ENCODE measurements at regions not wholly inside any gene's neighbourhood (a gene's known extent, or its start where the extent isn't known, plus 50 kb on each side); places are given as distances from the start of the nearest gene placed in this dataset.

GRCh38 chr3:15958692-15959433 is 161.1 kb upstream of the ANKRD28 start:
- H3K27ac ChIP-seq: no peak overlapping the region
- TF ChIP-seq, protein P1, sequence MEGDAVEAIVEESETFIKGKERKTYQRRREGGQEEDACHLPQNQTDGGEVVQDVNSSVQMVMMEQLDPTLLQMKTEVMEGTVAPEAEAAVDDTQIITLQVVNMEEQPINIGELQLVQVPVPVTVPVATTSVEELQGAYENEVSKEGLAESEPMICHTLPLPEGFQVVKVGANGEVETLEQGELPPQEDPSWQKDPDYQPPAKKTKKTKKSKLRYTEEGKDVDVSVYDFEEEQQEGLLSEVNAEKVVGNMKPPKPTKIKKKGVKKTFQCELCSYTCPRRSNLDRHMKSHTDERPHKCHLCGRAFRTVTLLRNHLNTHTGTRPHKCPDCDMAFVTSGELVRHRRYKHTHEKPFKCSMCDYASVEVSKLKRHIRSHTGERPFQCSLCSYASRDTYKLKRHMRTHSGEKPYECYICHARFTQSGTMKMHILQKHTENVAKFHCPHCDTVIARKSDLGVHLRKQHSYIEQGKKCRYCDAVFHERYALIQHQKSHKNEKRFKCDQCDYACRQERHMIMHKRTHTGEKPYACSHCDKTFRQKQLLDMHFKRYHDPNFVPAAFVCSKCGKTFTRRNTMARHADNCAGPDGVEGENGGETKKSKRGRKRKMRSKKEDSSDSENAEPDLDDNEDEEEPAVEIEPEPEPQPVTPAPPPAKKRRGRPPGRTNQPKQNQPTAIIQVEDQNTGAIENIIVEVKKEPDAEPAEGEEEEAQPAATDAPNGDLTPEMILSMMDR (conservative IDR thresholded peaks at IDR 0.05): no peak

GRCh38 chr3:15959434-15959811 is 161.6 kb upstream of the ANKRD28 start:
- H3K27ac ChIP-seq: no peak overlapping the region
- TF ChIP-seq, protein P1 (conservative IDR thresholded peaks at IDR 0.05): no peak

- TF ChIP-seq, protein P1 (conservative IDR thresholded peaks at IDR 0.05): no peak
These were observed 167.0 kb upstream of the ANKRD28 start for GRCh38 chr3:15964605-15965442.

DNA sequence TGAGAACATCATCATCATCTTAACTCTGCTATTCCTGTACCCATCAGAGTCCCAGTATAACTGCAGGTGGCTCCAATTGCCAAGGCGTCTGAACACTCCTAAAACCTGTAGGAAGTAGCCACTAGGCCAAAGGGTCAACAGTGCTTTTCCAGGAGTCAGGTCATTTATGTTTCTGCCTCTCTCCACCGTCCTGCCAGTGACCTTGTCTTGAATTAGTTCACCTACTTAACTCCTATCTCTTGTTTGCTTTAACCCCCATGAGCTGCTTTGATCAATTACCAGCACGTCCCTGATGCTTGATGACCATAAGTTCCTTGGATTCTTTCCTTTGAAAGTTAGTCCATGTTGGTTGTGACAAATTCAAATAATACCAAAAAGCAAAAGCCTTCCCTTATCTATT is 169.8 kb upstream of the ANKRD28 start:
- TF ChIP-seq, protein P1 (conservative IDR thresholded peaks at IDR 0.05): no peak
- H3K27ac ChIP-seq: no peak overlapping the region

More at GRCh38 chr3:15964605-15965442, 167.0 kb upstream of the ANKRD28 start:
- H3K27ac ChIP-seq: no peak overlapping the region

DNA sequence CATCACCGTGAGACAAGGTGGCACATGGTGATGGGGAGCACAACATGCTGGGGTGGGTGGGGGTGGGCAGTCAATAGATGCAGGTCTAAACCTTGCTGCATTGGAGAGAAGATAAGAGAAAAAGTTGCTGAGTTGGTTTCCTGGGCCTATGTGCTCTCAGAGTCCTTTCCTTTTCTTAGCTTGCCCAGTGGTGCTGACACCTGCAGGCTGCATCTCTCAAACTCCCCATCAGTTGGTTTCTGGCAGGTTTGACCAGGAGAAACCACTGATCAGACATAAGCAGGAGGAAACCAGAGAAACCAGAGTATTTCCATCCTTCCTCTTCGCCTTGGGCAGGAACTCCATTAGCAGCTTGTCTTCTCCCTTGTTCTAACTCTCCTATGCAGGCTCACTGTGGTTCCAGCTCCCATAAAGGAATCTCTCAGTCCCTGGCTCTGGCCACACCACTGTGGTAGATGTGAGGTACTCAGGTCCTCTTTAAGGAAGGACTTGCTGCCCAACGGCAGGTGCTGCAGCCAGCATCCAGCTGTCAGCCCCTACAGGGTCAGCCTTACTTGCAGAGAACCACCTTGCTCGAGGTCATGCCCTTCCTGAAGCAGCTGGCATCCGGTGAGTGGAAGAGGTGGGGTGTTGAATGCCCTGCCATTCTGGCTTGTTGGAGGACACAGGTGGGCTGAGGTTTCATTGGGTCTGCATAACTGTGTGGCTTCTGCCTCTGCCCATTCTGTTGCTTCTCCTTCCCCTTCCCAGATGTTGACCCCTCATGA is 172.3 kb upstream of the ANKRD28 start:
- TF ChIP-seq, protein P1 (conservative IDR thresholded peaks at IDR 0.05): no peak
- H3K27ac ChIP-seq: no peak overlapping the region

- TF ChIP-seq, protein P1 (conservative IDR thresholded peaks at IDR 0.05): no peak
- H3K27ac ChIP-seq: no peak overlapping the region
These were observed 175.6 kb upstream of the ANKRD28 start for GRCh38 chr3:15973414-15973813.

DNA sequence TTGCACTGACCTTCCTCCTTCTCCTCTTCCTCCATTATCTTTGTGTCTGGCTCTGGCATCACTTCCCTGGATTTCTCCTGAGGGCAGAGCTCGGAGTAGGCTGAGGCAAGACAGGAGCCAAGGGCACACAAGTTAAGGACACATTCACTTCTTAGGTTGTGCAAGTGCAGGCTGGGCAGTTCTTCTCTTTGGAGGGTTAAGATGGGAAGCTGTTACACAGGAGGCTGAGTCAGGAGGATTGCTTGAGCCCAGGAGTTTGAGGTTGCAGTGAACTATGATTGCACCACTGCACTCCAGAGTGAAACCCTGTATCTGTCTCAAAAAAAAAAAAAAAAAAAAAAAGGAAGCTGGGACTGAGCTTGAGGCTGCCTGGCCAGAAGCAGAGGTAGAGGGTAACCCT is 176.2 kb upstream of the ANKRD28 start:
- H3K27ac ChIP-seq: no peak overlapping the region
- TF ChIP-seq, protein P1 (conservative IDR thresholded peaks at IDR 0.05): no peak

All from VCaP (cell line).